ENCODE measurements at regions not wholly inside any gene's neighbourhood (a gene's known extent, or its start where the extent isn't known, plus 50 kb on each side); places are given as distances from the start of the nearest gene placed in this dataset.

DNA sequence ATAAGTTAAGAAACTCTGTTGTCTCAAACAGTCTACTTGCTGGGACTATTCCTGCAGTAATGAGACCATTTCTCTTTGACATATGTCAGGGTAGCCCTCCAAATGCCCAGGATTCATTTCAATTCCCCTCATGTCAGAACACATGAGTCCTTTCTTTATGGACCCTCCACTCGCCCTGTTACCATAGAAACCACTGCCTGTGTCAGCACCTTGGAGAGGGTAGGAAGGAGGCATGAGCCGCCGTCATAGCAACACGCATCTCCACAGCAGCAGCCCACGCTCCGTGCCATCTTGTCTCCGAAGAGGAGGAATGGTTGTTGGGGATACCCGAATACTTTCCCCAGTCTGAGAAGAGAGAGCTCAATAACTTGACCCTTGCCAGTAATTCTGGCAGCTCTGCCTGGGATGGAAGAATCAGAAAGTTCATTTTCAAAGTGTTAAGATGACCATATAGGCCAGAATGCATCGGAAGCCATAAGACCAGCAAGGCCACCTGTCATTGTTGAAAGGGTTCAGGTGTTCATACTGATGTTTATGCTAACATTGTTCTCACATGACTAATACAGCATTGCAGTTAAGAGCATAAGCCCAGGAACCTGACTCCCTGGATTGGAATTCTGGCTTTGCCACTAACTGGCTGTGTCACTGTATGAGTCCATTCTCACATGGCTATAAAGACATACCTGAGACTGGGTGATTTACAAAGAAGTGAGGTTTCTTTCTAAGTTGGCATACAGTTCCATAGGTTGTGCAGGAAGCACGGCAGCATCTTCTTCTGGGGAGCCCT, 141.3 kb downstream of the ABCC12 start:
- in situ Hi-C loops (cut with MboI; ENCODE audit: low sequenced_read_pairs, unreplicated experiment), result no loop called here
- TF ChIP-seq, protein P1, sequence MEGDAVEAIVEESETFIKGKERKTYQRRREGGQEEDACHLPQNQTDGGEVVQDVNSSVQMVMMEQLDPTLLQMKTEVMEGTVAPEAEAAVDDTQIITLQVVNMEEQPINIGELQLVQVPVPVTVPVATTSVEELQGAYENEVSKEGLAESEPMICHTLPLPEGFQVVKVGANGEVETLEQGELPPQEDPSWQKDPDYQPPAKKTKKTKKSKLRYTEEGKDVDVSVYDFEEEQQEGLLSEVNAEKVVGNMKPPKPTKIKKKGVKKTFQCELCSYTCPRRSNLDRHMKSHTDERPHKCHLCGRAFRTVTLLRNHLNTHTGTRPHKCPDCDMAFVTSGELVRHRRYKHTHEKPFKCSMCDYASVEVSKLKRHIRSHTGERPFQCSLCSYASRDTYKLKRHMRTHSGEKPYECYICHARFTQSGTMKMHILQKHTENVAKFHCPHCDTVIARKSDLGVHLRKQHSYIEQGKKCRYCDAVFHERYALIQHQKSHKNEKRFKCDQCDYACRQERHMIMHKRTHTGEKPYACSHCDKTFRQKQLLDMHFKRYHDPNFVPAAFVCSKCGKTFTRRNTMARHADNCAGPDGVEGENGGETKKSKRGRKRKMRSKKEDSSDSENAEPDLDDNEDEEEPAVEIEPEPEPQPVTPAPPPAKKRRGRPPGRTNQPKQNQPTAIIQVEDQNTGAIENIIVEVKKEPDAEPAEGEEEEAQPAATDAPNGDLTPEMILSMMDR (IDR thresholded peaks at IDR 0.05; ENCODE audit: borderline replicate concordance, control extremely low read depth, extremely low read depth, insufficient read depth, missing control alignments), result no peak
- DNase-seq (ENCODE audit: low spot score), result no peak

DNA sequence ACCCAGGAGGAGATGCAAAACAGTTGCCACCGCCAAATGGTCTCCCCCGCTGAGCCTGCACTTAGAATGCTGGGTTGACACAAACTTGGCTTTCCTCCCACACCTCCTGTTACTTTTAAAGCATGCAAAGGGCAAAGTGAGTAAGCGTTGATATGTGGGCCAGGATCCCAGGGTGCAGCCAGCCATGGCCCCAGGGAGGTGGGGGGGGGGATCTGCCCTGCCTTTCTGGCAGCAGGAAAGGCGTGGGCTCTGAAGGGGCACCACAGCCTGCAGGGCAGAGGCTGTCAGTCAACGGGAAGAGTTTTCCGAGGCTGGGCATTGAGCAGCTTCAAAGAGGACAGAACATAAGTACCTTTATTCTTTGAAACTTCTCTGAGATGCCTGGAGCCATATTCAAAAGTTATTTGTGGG, 142.3 kb downstream of the ABCC12 start:
- DNase-seq (ENCODE audit: low spot score), result no peak
- in situ Hi-C loops (cut with MboI; ENCODE audit: low sequenced_read_pairs, unreplicated experiment), result no loop called here
- TF ChIP-seq, protein P1 (IDR thresholded peaks at IDR 0.05; ENCODE audit: borderline replicate concordance, control extremely low read depth, extremely low read depth, insufficient read depth, missing control alignments), result no peak

DNA sequence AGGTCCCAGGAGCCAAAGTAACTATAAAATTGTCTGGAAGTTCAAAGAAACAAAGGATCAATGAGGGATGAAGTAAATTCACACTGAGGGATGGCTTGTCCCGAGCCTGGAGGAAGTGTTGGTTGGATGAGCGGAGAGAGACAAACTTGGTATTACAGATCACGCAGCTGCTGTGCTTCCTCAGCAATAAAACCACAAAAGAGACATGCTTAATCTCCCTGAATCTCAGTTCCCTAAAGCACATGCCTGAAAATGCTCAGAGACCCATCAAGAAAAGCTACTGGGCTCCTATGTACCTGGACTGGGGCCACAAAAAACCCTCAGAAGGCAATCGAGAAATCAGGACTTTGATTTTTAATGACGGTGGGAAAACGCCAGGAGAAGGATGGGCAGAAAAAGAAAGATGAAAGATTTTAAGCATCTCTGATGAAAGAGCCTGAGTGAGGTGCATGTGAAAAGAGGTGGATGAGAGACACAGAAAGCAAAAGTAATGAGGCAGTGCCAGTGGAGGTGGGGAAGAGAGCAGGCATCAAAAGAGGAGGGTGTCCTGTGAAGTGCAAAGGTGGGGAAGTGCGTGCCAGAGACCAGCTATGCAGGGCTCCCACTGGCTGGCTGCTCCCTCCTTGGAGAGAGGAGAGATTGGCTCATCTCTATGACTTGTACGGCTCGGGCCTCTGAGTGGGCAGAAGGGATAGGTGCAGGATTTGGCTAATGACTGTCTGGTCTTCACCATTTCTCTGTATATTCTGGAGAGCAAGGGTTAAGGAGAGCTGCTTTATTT, 143.7 kb downstream of the ABCC12 start:
- in situ Hi-C loops (cut with MboI; ENCODE audit: low sequenced_read_pairs, unreplicated experiment), result no loop called here
- DNase-seq (ENCODE audit: low spot score), result no peak
- TF ChIP-seq, protein P1 (IDR thresholded peaks at IDR 0.05; ENCODE audit: borderline replicate concordance, control extremely low read depth, extremely low read depth, insufficient read depth, missing control alignments), result no peak

DNA sequence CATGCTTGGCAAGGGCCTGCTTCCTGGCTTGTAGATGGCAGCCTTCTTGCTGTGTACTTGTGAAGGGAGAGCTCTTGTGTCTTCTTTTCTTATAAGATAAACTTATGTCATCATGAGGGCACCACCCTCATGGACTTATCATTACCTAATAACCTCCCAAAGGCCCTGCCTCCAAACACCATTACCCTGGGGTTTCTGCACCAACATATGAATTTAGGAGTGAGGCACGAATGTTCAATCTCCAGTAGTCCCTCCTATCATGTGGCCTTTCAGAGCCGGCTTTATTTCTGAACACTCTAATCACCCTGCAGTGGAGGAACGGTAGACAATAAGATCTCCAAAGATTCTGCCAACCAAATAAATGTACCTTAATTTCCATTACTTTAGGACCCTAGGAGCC, 144.3 kb downstream of the ABCC12 start:
- TF ChIP-seq, protein P1 (IDR thresholded peaks at IDR 0.05; ENCODE audit: borderline replicate concordance, control extremely low read depth, extremely low read depth, insufficient read depth, missing control alignments), result no peak
- in situ Hi-C loops (cut with MboI; ENCODE audit: low sequenced_read_pairs, unreplicated experiment), result no loop called here
- no peak for DNase-seq (ENCODE audit: low spot score)

DNA sequence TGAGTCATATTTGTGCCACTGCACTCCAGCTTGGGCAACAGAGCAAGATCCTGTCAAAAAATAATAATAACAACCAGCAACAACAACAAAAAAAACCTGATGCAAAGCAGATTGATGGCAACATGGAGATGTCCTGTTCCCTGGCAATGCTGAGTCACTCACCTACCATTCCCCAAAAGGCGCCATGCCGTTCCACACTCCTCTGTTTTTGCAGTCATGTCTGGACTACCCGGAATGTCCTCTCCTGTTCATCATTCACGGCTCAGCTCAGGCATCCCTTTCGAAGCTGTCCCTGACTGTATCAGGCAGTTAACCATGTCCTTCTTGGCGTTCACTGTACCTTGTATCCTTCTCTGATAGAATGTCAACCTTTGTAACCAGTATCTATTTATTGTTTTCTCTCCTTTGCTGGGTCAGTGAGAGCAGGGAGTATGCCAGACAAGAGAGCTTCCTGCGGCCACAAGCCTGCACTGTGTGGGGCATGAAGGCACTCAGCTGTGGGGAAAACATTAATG, 147.7 kb downstream of the ABCC12 start:
- TF ChIP-seq, protein P1 (IDR thresholded peaks at IDR 0.05; ENCODE audit: borderline replicate concordance, control extremely low read depth, extremely low read depth, insufficient read depth, missing control alignments), result no peak
- in situ Hi-C loops (cut with MboI; ENCODE audit: low sequenced_read_pairs, unreplicated experiment), result no loop called here
- no peak for DNase-seq (ENCODE audit: low spot score)

DNA sequence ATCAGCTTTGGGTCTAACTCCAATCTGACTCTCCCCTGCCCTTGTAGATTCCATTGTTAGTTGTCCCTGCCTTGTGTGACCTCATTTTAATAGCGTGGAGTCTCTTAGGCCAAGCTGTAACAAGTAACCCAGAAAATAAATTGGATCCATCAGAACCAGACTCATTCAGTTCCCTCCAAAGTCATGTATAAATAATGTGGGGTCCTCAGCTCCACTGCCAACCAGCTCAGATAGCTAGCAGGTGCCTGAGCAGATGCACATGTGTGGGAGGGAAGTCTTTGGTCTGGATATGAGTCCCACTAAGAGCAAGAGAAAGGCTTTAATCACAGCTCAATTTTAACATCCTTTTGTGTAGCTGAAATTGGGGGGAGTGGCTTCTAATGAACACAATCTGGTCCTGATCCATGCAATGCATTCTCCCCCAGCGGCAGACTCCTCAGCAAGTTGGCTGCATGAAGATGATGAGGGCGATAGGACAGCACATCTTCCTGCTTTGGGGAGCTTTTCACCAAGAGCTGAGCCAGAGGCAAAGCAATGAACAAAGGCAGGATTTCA, 151.6 kb downstream of the ABCC12 start:
- DNase-seq (ENCODE audit: low spot score), result no peak
- TF ChIP-seq, protein P1 (IDR thresholded peaks at IDR 0.05; ENCODE audit: borderline replicate concordance, control extremely low read depth, extremely low read depth, insufficient read depth, missing control alignments), result no peak
- in situ Hi-C loops (cut with MboI; ENCODE audit: low sequenced_read_pairs, unreplicated experiment), result no loop called here
